ENCODE measurements at regions not wholly inside any gene's neighbourhood (a gene's known extent, or its start where the extent isn't known, plus 50 kb on each side); places are given as distances from the start of the nearest gene placed in this dataset.

DNA sequence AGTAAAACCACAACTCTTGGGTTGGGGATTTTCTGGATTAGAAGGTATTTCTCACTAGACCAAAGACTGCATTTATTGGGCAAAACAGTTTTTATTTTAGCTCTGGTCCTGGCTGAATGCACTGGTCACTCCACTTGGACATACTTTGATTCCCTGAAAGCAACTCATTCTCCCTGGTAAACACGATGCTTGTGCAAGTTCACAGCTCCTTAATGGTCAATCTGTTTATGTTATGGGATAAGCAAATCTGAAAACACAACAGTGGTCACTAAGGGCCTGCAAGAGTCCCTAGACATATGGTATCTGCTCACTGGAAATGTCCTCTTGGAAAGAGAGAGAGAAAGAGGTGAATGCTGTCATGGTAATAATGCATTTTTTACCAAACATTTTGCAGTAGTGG is 559.8 kb downstream of the CDH26 start:
- no peak overlapping the region for H3K4me3 ChIP-seq (ENCODE audit: low read depth, poor library complexity, severe bottlenecking)
- WGBS, 2 donors: 75 to 82% methylated on average over 1 of the region's 1 CpG
- no peak for DNase-seq (ENCODE audit: low spot score in 2 of 2)
- TF ChIP-seq CTCF (IDR thresholded peaks at IDR 0.05) (no peak), POLR2A (IDR thresholded peaks at IDR 0.05) (no peak)
- intact Hi-C loops (cut with DNase I; ENCODE audit: low total_unique reads): no loop called here

GRCh38 chr20:60525397-60525796 is 567.2 kb downstream of the CDH26 start:
- WGBS, 2 donors: 89 to 90% methylated on average over 2 of the region's 2 CpGs
- H3K4me3 ChIP-seq (ENCODE audit: low read depth, poor library complexity, severe bottlenecking): no peak overlapping the region
- intact Hi-C loops (cut with DNase I; ENCODE audit: low total_unique reads): no loop called here

DNA sequence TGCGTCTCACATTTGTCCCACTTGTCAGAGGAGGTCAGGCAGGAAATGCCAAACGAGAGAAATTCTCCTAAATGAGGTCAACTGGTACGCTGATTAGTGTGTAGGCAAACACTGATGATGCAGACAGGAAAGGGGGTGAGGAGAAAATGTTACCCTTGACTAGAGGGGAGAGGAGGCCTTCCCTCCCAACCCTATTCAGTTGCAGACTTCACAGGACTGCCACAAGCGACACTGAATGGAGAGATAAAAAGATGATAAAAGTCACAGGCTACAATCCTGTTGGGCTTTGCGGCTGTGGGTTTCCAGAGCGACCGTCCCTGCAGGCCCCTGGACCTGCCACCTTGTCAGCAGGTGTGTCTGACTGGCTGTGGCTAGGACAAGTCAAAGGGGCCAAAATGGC is 569.4 kb downstream of the CDH26 start:
- DNase-seq (ENCODE audit: low spot score in 2 of 2): no peak
- intact Hi-C loops (cut with DNase I; ENCODE audit: low total_unique reads): no loop called here
- no peak for TF ChIP-seq POLR2A (IDR thresholded peaks at IDR 0.05)
- TF ChIP-seq CTCF (IDR thresholded peaks at IDR 0.05): no peak

More at GRCh38 chr20:60525397-60525796, 567.2 kb downstream of the CDH26 start:
- no peak for TF ChIP-seq POLR2A (IDR thresholded peaks at IDR 0.05)
- TF ChIP-seq CTCF (IDR thresholded peaks at IDR 0.05): no peak
- no peak for DNase-seq (ENCODE audit: low spot score in 2 of 2)

DNA sequence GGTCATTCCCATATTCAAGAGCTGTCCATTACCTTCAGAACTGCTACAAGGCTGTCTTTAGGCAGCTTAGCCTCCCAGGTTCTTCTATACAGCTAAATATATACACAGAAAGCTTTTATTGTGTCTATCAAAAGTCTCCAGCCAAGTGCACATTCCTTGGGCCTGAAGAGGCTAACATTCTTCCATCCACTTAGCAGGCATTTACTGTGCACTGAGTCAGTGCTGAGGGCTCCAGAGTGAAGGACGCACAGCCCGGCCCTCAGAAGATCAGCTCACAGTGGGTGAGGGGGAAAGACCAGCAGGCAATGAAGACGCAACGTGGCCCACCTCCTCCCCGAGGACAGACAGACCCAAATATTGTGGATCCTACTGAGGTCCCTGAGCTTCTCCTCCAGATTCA is 569.9 kb downstream of the CDH26 start:
- no peak overlapping the region for H3K4me3 ChIP-seq (ENCODE audit: low read depth, poor library complexity, severe bottlenecking)
- 89 to 90% methylated on average over 5 of the region's 5 CpGs for WGBS, 2 donors
- intact Hi-C loops (cut with DNase I; ENCODE audit: low total_unique reads): no loop called here
- TF ChIP-seq POLR2A (IDR thresholded peaks at IDR 0.05): no peak
- no peak for TF ChIP-seq CTCF (IDR thresholded peaks at IDR 0.05)
- no peak for DNase-seq (ENCODE audit: low spot score in 2 of 2)

More for the DNA sequence above, 569.4 kb downstream of the CDH26 start:
- 54 to 70% methylated on average over 7 of the region's 7 CpGs for WGBS, 2 donors
- no peak overlapping the region for H3K4me3 ChIP-seq (ENCODE audit: low read depth, poor library complexity, severe bottlenecking)

DNA sequence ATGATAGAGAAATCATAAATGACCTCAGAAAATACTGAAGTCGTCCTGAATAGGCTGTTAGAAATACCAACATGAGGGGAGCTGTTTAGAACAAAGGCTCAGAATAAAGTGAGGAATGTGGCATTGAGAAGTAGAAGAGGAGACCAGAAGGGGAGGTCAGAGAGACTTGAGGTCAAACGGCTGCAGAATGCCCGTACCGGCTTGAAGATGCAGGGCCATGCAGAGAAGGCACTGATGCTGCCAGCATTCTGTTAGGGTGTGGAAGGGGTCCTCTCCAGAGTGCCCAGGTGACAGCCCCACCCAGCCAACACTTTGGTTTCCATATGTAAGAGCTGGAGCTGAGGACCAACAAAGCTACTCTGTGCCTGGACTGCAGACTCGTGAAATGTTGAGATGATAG is 570.9 kb downstream of the CDH26 start:
- H3K4me3 ChIP-seq (ENCODE audit: low read depth, poor library complexity, severe bottlenecking): no peak overlapping the region
- DNase-seq (ENCODE audit: low spot score in 2 of 2): no peak
- WGBS, 2 donors: 76 to 78% methylated on average over 5 of the region's 5 CpGs
- intact Hi-C loops (cut with DNase I; ENCODE audit: low total_unique reads): no loop called here
- no peak for TF ChIP-seq CTCF (IDR thresholded peaks at IDR 0.05)
- no peak for TF ChIP-seq POLR2A (IDR thresholded peaks at IDR 0.05)

DNA sequence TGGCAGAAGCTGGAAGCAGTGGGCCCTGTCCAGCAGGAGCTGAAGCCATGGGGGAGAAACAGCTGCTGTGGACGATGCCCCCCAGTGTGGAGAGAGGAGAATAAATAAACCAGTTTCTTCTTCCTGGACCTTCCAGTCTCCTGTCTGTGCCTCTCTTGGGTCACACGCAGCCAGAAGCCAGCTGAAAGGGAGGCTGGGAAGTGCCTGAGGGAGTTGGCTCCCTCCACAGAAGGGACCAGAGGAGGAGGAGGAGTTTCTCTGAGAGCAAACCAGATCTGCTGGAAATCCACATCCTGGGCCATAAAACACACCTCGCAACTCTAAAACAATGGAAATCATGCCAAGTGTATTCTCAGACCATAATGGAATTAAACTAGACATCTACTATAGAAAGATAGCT is 577.0 kb downstream of the CDH26 start:
- TF ChIP-seq CTCF (IDR thresholded peaks at IDR 0.05): no peak
- no peak for TF ChIP-seq POLR2A (IDR thresholded peaks at IDR 0.05)
- no peak for DNase-seq (ENCODE audit: low spot score in 2 of 2)
- 37 to 47% methylated on average over 3 of the region's 3 CpGs for WGBS, 2 donors
- no peak overlapping the region for H3K4me3 ChIP-seq (ENCODE audit: low read depth, poor library complexity, severe bottlenecking)
- intact Hi-C loops (cut with DNase I; ENCODE audit: low total_unique reads): no loop called here

All from lower leg skin (tissue), 4 donors.